GM23338 (cell line): ENCODE measurements at regions not wholly inside any gene's neighbourhood (a gene's known extent, or its start where the extent isn't known, plus 50 kb on each side); places are given as distances from the start of the nearest gene placed in this dataset.

Experiments used
- ATAC-seq: fragments of 200-7000 bp; cut with Tn5 transposase; 3 replicates; pipeline ENCODE4 v1.9.1; 2020
- DNase-seq: peaks from one replicate; pipeline ENCODE4 v3.0.0-alpha.2; 2015; ENCODE audit warnings: low spot score
- H2AFZ ChIP-seq: fragments of 200-600 bp; sonication (generic); 2 replicates; pipeline ENCODE4 v1.8.0; 2016; ENCODE audit warnings: antibody characterized with exemption, mild to moderate bottlenecking, moderate library complexity
- H3F3A ChIP-seq: fragments of 200-600 bp; sonication (generic); replicated peaks from 2 replicates; pipeline ENCODE4 v1.8.0; 2017; ENCODE audit warnings: antibody characterized with exemption, mixed run types, low read depth
- H3K27ac ChIP-seq: fragments of 200-600 bp; sonication (generic); 2 replicates; pipeline ENCODE4 v1.6.1; 2016; ENCODE audit warnings: low read depth
- H3K27me3 ChIP-seq: fragments of 200-600 bp; sonication (generic); 2 replicates; pipeline ENCODE4 v1.8.0; 2016; ENCODE audit warnings: mild to moderate bottlenecking, mixed run types, moderate library complexity; ENCODE audit not compliant: insufficient read depth
- H3K36me3 ChIP-seq: fragments of 200-600 bp; sonication (generic); 2 replicates; pipeline ENCODE4 v1.8.0; 2016; ENCODE audit warnings: mild to moderate bottlenecking; ENCODE audit not compliant: insufficient read depth
- H3K4me1 ChIP-seq: fragments of 200-600 bp; sonication (generic); 2 replicates; pipeline ENCODE4 v1.8.0; 2016; ENCODE audit warnings: mild to moderate bottlenecking, moderate library complexity; ENCODE audit not compliant: insufficient read depth
- H3K4me2 ChIP-seq: fragments of 200-600 bp; sonication (generic); 2 replicates; pipeline ENCODE4 v1.7.1; 2017; ENCODE audit warnings: mixed run types
- H3K4me3 ChIP-seq: fragments of 200-600 bp; sonication (generic); 2 replicates; pipeline ENCODE4 v1.6.1; 2016; ENCODE audit warnings: mixed run types
- H3K79me2 ChIP-seq: fragments of 200-600 bp; sonication (generic); replicated peaks from 2 replicates; pipeline ENCODE4 v1.8.0; 2017; ENCODE audit warnings: mild to moderate bottlenecking; ENCODE audit not compliant: insufficient read depth
- H3K9me2 ChIP-seq: fragments of 200-600 bp; sonication (generic); 2 replicates; pipeline ENCODE4 v1.8.0; 2017; ENCODE audit not compliant: insufficient read depth
- H4K20me1 ChIP-seq: fragments of 200-600 bp; sonication (generic); replicated peaks from 2 replicates; pipeline ENCODE4 v1.8.0; 2017; ENCODE audit warnings: mild to moderate bottlenecking; ENCODE audit not compliant: insufficient read depth
- H3K27ac Mint-ChIP-seq: 2 replicates; pipeline ENCODE4 v1.8.0; 2020; ENCODE audit warnings: inconsistent platforms, mild to moderate bottlenecking, moderate library complexity, mixed read lengths
- H3K27me3 Mint-ChIP-seq: 3 replicates; pipeline ENCODE4 v1.8.0; 2022; ENCODE audit warnings: low read depth, mild to moderate bottlenecking, moderate library complexity, mixed read lengths, inconsistent platforms; ENCODE audit not compliant: insufficient read depth, poor library complexity
- H3K36me3 Mint-ChIP-seq: 3 replicates; pipeline ENCODE4 v1.8.0; 2021; ENCODE audit warnings: low read depth, mild to moderate bottlenecking, inconsistent platforms, moderate library complexity, mixed read lengths
- H3K4me1 Mint-ChIP-seq: 3 replicates; pipeline ENCODE4 v1.8.0; 2020; ENCODE audit warnings: mild to moderate bottlenecking, inconsistent platforms, mixed read lengths
- H3K4me3 Mint-ChIP-seq: 3 replicates; pipeline ENCODE4 v1.8.0; 2021; ENCODE audit warnings: moderate library complexity, mild to moderate bottlenecking, inconsistent platforms, mixed read lengths
- H3K9me3 Mint-ChIP-seq: 3 replicates; pipeline ENCODE4 v1.8.0; 2020; ENCODE audit warnings: moderate library complexity, mild to moderate bottlenecking, inconsistent platforms, mixed read lengths
- CTCF ChIP-seq, 2 experiments: fragments of 200-600 bp in 1 of 2; sonication (generic) in 1 of 2; conservative IDR thresholded peaks; 2 replicates each; pipeline versions ENCODE4 v1.5.1 to v1.6.1; 2016 to 2017; ENCODE audit warnings: antibody characterized with exemption in 2 of 2, low read depth in 2 of 2, mild to moderate bottlenecking in 2 of 2, moderate library complexity in 1 of 2
- EZH2 ChIP-seq: fragments of 200-600 bp; sonication (generic); IDR thresholded peaks from one replicate; pipeline ENCODE4 v1.8.0; 2017; ENCODE audit warnings: antibody characterized with exemption, mild to moderate bottlenecking, low read depth; ENCODE audit not compliant: unreplicated experiment
- EZH2phosphoT487 ChIP-seq: fragments of 200-600 bp; sonication (generic); IDR thresholded peaks from one replicate; pipeline ENCODE4 v1.8.1; 2018; ENCODE audit warnings: antibody characterized with exemption; ENCODE audit not compliant: unreplicated experiment
- JUNB ChIP-seq: IDR thresholded peaks from one replicate; pipeline ENCODE4 v1.6.1; 2016; ENCODE audit warnings: antibody characterized with exemption; ENCODE audit not compliant: unreplicated experiment
- NANOG ChIP-seq: IDR thresholded peaks from 2 replicates; pipeline ENCODE4 v1.6.1; 2016; ENCODE audit warnings: antibody characterized with exemption, borderline replicate concordance
- POLR2AphosphoS5 ChIP-seq: IDR thresholded peaks from 2 replicates; pipeline ENCODE4 v1.6.1; 2016; ENCODE audit warnings: antibody characterized with exemption, low read depth
- REST ChIP-seq: IDR thresholded peaks from one replicate; pipeline ENCODE4 v1.6.1; 2018; ENCODE audit warnings: antibody characterized with exemption; ENCODE audit not compliant: unreplicated experiment
- STAT1 ChIP-seq: IDR thresholded peaks from one replicate; pipeline ENCODE4 v1.6.1; 2016; ENCODE audit warnings: antibody characterized with exemption; ENCODE audit not compliant: unreplicated experiment
- ZNF331 ChIP-seq: fragments of 250-450 bp; sonication (Bioruptor Pico); IDR thresholded peaks from 2 replicates; pipeline ENCODE4 v1.5.0; 2020; ENCODE audit warnings: low read depth, mild to moderate bottlenecking, moderate library complexity
- ZNF462 ChIP-seq: fragments of 250-450 bp; sonication (Bioruptor Pico); IDR thresholded peaks from 2 replicates; pipeline ENCODE4 v1.5.0; 2020; ENCODE audit warnings: mild to moderate bottlenecking, moderate library complexity

- TF ChIP-seq REST (no peak), POLR2AphosphoS5 (no peak), EZH2 (no peak)
These were observed 670.6 kb upstream of the PKN2 start (continued) for GRCh38 chr1:88013485-88013884.

- Histone ChIP-seq H2AFZ (no peak overlapping the region; the same call in 1 of the 2 replicates), H3F3A (no peaks in the 10 kb centered on the region), H4K20me1 (no peaks in the 10 kb centered on the region), H3K4me1 (no peaks in the 10 kb centered on the region), H3K4me2 (no peak overlapping the region), H3K27ac (no peak overlapping the region), H3K4me3 (no peak overlapping the region), H3K79me2 (no peaks in the 10 kb centered on the region), H3K9me2 (no peaks in the 10 kb centered on the region), H3K36me3 (no peaks in the 10 kb centered on the region), H3K27me3 (no peaks in the 10 kb centered on the region)
- Mint-ChIP-seq H3K4me1 (no peaks in the 10 kb centered on the region), H3K36me3 (no peaks in the 10 kb centered on the region), H3K27me3 (no peaks in the 10 kb centered on the region), H3K9me3 (no peaks in the 10 kb centered on the region), H3K27ac (no peak overlapping the region), H3K4me3 (no peak overlapping the region)
- ATAC-seq (no peak), DNase-seq (no peak)
- TF ChIP-seq POLR2AphosphoS5 (no peak), EZH2phosphoT487 (no peak), EZH2 (no peak), JUNB (no peak), NANOG (no peak), STAT1 (no peak)
These were observed 669.9 kb upstream of the PKN2 start for GRCh38 chr1:88014131-88014530.

- DNase-seq (no peak), ATAC-seq (no peak)
- no peaks in the 10 kb centered on the region for H3F3A ChIP-seq
- H3K4me1 ChIP-seq = no peaks in the 10 kb centered on the region
- H2AFZ ChIP-seq = no peak overlapping the region
- H3K79me2 ChIP-seq = no peaks in the 10 kb centered on the region
- H3K4me3 ChIP-seq = no peak overlapping the region
- H3K36me3 ChIP-seq = no peaks in the 10 kb centered on the region
- no peak overlapping the region for H3K27ac Mint-ChIP-seq
- no peak overlapping the region for H3K4me3 Mint-ChIP-seq
- peaks cover 10% of the 10 kb centered on the region; the same call in 1 of the 2 replicates for H3K9me2 ChIP-seq
- no peak overlapping the region for H3K27ac ChIP-seq
- H3K4me1 Mint-ChIP-seq = no peaks in the 10 kb centered on the region
- no peaks in the 10 kb centered on the region for H3K36me3 Mint-ChIP-seq
- no peaks in the 10 kb centered on the region for H4K20me1 ChIP-seq
- no peaks in the 10 kb centered on the region for H3K27me3 ChIP-seq
- no peaks in the 10 kb centered on the region for H3K27me3 Mint-ChIP-seq
- no peaks in the 10 kb centered on the region for H3K9me3 Mint-ChIP-seq
- no peak overlapping the region for H3K4me2 ChIP-seq
- no peak for TF ChIP-seq CTCF (conservative IDR thresholded peaks at IDR 0.05; ENCODE audit: low read depth in 2 of 2)
- no peak for TF ChIP-seq ZNF331 (CRISPR knock-in tag)
- TF ChIP-seq ZNF462 (CRISPR knock-in tag) = no peak
- TF ChIP-seq EZH2phosphoT487 = no peak
These were observed 667.1 kb upstream of the PKN2 start for GRCh38 chr1:88016947-88017346.
